Fibroblast of skin of left biceps (primary cell): ENCODE measurements at regions not wholly inside any gene's neighbourhood (a gene's known extent, or its start where the extent isn't known, plus 50 kb on each side); places are given as distances from the start of the nearest gene placed in this dataset.

Experiments used
- DNase-seq, 2 experiments: peaks; one replicate each; pipeline ENCODE4 v3.0.0-alpha.2; 2013; ENCODE audit warnings: low read depth in 2 of 2

DNA sequence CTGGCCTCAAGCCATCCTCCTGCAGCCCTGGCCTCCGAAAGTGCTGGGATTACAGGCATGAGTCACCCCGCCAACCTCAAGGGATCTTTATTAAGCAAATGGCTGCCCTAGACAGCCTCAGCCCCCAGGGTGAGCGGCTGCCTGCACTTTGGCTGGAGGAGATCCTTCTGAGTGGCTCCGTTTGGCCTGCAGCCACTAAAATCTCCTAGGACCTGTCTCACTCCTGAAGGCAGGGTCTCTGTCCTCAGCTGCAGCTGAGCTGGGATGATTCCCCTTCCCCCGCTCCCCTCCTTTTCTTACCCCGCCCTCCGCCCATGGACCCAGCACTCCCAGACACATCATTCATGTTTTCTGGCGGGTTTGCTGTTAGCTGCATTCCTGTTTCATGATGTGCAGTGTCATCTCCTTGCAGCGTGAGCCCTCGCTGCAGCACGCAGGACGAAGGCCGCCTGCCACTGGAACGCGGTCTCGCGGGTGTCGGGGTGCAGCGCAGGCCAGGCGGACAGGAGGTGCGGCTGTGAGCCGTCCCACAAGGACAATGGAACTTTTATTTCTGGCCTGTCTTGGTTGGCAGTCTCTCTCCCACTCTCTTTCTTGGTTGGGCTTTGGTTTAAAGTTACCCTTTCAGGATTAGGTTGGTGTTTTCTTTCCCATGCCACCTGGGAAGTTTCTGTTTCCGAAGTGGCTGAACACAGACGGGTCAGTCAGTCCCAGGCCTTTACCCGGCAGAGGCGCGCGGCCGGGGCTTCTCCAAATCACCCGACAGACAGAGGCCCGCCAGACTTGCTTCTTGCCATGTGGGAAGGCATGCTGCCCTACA, 137.1 kb downstream of the FOXD1 start:
- DNase-seq, result peak; percentile 86 to 87

DNA sequence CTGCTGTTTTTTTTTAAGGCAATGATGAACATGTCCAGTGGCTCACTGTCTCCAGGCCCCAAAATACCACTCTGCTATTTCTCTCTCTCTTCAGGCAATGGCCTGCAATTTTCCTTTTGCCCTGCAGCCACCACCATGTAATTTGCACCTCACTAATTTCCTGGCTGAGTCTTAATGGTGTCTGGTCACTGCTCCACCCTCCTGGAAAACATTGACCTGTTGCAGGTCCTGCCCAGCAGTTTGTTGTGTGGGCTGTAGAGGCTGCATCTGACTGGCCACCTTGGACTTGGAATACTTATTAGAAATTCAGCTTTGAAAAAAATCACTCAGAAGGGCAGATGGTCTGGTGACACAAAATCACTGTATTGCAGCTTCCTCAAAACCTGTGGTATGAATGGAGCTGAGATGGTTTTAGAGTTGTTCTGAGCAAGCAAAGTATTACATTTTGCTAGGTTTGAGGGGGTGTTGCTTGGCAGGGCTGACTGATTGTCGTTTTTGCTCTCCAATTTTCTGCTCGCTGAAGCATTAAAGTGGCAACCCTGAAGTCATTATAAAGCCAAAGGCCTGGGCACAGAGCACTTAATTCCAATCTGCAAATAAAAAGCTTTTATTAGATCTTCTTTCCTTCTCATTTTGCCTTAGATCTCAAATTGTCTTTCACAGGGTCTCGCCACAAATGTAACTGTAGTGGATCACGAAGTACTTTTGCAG, 134.8 kb downstream of the TMEM174 start:
- DNase-seq, result no peak

DNA sequence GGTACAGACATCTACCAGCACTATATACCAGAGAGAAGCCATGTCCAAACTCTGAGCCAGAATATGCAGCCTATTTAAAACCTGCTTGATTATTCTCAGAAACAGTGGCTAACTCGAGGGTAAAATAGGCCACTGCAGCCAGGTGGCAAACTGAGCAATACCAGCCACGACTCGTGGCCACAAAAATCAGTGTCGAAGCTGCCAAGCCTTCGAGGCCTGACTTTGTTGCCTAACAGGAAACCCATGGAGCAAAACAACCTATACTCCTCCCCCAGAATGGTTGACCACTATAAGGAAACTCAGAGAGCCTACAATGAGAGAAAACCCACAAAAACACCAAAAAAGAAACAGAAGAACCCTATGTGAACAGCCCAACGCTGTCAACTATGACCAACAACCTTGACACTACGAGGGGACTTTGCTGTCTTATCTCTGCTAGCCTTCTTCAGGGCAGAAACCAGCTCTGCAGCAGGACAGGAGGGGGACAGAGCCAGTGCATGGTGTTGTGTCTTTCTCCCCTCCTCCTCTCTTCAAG, 133.8 kb downstream of the TMEM174 start:
- DNase-seq, result no peak

DNA sequence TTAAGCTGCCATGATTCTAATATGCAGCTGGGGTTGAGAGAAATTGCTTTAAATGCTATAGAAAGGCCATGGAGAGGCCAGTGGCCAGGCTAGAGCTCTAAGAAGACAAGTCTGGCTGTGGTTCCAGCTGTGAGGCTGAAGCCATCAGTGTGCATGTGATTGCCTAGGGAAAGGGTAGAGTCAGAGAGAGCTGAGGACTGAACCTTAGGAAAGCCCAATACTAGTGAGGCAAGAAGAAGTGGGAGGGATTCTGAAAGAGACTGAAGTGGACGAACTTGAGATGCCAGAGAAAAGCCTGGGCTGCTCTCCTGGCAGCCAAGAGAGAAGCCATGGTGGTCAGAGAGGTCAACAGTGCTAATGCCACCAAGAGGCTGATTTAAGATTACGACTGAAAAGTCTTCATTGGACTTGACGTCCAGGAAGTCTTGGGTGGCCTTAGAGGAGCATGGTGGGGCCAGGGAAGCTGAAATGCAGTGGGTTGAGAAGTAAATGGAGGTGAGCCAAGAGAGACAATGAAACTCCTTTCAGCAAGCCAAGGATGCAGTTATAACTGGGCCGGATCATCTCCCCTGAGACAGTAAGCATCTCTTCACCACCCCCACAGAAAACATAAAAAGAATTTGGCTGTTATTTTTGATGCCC, 133.2 kb downstream of the TMEM174 start:
- DNase-seq, result no peak

DNA sequence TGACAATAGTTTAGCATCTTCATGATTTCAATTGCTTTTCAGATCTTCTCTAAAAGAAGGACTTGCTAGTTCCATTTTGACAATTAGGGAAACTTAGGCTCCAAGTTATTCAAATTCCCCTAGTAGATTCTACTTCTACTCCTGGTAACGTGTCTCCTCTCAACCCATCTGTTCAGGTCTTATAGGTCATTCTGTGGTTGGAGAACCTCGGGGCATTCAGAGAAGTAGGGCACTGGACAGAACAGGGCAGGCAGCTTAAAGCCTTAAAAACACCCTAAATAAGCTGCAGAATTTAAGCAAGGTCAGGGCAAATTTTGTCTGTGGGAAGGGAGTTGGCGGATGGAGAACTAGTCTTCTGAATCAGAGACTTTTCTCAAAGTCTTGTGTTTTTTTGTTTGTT, 132.4 kb downstream of the TMEM174 start:
- DNase-seq, result no peak

DNA sequence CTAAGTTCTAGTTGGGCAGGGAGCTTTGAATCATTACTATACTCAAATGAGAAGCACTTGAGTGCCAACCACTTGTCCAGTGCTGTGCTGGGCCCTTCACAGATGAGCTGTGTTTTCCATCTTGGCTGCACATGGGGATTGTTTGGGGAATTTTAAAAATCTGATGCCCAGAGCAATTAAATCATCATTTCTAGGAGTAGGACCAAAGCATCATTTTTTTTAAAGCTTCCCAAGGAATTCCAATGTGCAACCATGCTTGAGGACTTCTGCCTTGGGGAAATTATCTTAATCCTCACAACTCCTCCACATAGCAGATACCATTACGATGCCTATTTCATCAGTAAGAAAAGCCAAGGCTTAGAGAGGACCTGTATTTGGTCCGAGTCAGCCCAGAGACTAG, 131.4 kb downstream of the TMEM174 start:
- no peak for DNase-seq

DNA sequence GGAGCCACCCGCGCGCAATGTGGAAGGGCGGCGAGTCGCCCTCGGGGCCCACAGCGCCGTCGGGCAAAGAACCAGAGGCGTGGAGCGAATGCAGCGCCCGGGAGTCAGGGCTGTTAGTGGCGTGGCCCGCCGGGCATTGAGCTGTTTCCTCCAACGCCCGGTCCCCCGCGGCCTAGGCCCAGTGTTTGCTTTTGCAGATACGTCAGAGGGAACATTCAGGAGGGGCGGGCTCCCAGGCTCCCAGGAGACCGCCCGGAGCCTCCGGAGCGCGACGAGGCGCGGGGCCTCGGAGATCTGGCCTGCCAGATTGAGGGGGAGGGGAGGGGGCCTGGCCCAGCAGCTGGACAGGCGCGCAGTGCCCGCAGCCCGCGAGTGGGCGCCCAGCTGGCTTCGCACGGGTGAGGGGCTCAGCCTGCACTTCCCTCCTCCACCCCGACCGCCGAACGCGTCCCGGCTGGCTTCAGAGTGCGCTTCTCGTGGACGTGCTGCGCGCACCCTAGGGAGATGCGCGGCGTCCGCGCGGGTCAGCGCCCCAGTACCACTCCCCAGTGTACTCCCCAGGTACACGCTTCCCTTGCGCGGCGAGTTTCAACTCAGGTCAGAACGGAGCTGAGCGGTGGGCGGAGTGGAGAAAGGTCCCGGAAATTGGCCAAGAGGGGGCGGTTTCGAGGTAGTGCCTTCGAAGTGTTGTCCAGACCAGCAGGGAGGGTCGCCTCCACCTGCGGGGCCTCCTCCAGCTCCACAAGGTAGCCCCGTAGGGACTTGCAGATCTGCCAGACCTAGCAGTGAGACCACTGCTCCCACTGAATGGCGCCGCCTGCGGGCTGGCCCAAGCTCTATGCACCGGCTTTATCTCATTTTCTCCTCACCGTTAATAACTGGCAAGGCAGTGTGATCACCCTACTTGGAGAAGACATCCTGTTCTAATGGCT, 130.4 kb downstream of the TMEM174 start:
- no peak for DNase-seq

DNA sequence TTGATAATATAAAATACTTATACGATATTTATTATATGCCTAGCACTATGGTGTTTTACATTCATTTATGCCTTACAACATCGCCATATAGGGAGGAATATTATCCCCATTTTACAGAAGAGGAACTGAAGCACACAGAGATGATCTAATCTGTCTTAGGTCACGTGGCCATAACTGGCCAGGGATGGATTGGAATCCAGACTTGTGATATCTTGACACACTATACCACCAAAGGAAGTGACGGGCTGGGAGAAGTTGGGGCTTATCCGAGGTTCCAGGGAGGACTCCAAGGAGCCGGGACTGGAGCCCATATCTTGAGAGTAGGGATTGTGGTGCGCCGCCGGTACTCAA, 129.8 kb downstream of the TMEM174 start:
- DNase-seq, result no peak

DNA sequence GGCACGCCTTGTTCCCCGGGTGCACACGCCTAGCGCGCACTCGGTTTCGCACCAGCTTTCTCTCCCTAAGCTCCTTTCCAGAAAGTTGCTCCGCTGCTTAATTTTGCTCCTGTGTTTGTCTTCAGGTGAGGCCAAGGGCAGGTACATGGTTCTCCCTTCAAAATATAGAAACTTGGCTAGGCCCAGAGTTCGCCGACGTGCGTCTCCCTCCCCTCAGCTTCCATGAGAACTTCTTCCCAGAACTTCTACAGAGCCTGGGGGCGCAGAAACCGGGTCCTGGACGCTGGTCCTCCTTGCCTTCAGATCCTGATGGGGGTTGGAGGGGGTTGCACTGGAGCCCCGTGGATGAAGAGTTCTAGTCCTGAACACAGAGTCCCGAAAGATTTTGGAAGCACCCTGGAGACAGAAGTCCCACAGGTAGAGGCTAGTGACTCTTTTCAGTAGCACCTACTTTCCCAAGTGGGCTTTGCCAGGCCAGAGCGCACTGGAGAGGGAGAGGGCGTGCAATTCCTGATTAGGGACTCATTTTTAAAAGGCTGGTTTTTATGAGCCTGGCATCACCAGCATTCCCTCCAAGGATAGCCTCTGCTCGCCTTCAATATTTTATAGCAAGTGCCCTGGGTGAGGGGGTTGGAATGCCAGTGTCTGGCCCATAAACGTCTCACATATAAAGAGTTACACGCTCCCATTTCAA, 128.4 kb downstream of the TMEM174 start:
- no peak for DNase-seq

DNA sequence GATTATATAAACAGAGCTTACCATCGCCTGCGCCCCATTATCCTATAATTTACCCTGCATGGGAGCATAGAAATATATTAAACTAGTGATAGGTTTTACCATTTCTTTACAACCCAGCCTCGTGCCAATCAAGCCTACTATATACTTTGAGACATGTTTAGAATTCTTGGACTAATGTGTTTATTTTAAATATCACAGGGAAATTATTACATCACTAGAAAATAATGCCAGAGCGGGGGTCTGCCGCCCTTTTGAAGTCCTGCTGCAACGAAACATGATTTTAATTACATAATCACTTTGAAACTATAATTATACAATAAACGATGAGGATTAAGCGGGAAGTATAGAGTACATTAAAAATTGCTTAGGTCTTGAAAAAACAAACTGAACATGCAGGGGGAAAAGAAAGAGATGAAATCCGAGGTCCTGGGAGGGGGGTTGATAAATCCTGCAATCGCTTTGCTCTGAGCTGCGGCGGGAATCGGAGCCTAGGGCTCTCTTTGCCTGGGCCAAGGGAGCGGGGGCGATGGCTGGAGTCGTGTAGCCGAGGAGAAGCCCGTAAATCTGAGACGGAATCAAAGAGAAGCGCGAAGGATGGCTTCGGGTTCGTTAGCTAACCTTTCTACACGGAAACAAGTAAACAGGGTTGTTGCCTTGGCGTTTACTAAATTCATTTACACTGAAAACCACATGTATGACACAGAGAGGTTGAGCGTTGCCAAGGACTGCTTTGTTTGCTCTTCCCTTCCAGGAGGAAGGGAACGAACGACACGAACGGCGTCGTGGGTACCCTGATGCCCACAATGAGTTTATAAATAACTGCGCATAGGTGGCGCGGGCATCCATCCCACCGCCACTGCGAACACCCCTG, 127.6 kb downstream of the TMEM174 start:
- DNase-seq, result no peak

DNA sequence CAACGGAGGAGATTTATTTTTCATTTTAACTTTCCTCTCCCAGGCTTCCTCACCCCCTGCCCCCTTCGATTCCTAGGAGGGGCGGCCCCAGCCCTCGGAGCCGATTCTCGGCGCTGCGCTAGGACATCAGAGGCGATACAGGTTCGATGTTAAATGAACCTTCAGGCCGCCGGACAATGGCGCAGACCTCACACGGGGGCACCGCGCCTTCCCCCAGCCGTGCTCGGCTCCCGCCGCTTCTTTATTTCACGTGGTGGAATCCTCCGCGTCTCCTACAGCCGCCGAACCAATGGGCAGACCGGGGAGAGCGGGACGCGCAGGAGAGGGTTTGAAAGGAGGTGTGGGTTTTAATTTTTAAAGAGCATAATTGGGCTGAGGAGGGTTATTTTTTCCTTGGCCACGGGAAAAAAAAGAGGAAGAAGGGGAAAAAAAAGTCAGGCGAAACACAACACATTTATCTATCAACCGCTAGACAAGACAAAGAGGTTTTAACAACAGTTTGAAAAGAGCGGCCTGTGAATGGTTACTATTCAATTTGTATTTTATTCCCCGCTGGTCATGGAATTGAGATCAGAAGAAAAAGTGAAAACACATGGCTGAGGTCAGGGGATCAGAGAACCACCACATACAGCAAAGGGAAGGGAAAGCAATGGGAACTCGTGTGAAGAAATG, 126.8 kb downstream of the TMEM174 start:
- no peak for DNase-seq

DNA sequence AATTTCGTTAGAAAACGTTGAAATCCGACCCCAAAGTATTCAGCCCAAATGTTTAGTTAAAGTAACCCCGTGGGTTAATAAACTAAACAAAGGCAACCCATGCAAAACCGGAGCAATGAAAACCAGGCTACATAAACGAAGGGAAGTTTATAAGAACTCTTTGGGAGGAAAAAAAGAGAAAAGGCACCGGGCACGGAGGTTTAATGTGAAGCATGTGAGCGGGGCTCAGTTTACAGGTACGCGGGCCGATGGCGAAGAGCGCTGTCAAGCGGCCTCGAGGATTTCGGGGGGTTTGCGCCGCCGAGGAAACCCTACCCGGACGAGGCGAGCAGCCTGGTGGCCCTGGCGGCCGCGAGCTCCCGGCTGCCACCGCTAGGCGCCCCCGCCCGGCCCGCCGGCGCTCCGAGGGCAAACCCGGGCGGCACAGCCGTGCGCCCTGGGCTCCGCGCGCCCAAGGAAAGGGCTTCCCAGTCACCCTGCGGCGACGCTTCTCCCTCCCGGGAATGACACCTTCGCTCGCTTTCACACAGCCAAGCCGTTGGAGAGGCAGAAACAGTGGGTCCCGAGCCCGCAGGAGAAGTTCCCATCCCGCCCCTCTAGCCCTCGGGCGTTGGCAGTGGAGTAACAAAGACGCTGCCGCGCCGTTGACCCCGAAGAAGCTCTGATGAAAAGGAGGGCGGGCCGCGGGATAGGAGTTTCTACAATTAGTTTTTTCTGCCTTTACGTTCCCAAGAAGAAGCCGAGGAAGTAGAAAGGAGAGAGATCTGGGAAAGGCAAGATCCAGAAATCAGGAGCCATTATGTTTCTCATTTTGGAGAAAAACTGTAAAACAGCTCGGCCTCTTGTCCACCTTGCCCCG, 126.0 kb downstream of the TMEM174 start:
- no peak for DNase-seq

DNA sequence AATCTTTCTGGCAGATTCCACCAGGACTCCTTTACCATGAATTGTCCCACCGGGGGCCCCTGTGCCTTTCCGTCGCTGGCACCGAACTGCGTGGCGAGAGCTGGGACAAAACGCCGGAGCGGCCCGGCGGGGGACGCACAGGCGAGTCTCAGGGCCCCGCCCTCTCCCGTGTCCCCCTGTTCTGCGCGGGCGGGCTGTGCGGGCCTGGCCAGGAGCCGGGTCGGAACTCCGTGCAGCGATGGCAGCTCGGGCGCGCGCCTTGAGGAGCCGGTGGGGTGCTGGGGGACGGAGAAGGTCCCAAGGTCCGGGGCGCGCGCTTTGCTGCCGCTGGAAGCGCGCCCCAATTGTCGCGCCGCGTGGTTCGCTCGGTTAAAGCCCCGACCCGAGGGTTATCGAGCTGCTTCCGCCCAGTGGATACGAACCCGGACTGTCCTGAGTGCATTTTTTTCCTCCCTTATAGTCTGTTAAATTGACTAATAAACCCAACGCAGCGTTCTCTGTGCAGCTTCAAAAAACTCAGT, 125.3 kb downstream of the TMEM174 start:
- DNase-seq, result no peak

DNA sequence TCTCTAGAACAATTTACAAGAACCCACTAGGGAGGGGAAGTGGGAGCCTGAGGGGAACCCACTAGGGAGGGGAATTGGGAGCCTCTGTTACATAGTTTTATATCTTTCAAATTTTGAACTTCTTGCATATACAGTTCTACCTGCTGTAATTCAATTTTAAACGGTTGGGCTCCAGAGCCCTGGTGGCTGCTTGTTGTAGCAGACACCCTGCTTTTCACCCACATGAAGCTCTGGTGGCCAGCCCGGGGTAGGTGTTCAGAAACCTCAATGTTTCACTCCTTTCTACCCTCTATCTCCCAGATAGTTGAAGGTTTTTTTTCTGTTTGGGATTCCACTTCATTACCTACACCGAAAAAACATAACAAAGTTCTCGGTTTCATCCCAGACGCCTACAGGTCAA, 124.4 kb downstream of the TMEM174 start:
- DNase-seq, result no peak

DNA sequence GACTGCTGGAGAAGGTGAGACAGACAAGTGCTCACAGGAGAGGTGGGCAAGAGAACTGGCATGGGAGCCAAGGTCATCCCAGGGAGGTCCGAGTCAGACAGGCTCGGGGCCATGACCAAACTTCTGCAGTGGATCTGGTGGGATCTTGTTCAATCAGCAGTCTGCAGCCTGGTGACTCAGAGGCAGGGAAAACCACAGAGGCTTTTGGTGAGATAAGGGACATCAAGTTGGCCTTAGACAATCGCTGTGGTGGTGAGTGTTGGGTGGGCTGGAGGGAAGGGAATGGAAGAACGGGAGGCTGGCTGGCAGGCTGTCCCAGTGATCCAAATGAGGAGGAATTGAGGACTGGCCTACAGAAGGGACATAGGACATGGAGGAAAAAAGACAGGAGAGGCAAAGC, 123.8 kb downstream of the TMEM174 start:
- no peak for DNase-seq

DNA sequence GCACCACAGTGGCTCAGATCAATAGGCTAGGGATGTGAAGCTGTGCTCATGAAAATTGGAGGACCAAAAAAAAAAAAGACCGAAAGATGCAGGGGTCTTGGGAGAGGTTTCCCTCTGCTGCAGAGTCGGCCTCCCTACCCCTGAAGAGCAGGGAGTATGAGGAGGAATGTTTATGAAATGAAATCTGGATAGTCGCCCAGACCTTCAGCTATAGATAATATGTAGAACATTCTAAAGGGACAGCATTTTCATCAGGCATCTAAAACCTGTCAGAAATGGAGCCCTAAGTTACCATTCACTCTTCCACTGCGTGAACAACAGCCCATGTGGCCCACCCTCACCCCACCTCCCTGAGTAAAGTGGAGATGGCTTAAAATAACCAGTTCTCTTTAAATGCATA, 122.9 kb downstream of the TMEM174 start:
- no peak for DNase-seq

DNA sequence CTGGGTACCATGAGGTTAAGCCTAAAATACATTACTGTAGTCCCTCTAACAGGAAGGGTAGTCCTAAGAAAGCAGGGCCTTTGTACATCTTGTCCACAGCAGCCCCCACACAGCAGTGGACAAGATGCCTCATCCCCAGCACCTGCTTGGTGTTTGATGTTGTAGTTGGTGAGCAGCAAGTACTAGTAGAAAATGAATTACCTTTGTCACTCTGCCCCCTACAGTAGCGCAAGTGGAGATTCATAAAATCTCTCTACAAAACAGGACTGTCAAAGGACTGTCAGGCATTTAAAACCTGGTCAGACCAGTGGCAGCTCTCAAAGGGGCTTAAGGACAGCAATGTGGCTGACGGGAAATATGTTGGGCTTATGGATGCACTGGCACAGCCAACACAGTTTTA, 122.5 kb downstream of the TMEM174 start:
- DNase-seq, result no peak

DNA sequence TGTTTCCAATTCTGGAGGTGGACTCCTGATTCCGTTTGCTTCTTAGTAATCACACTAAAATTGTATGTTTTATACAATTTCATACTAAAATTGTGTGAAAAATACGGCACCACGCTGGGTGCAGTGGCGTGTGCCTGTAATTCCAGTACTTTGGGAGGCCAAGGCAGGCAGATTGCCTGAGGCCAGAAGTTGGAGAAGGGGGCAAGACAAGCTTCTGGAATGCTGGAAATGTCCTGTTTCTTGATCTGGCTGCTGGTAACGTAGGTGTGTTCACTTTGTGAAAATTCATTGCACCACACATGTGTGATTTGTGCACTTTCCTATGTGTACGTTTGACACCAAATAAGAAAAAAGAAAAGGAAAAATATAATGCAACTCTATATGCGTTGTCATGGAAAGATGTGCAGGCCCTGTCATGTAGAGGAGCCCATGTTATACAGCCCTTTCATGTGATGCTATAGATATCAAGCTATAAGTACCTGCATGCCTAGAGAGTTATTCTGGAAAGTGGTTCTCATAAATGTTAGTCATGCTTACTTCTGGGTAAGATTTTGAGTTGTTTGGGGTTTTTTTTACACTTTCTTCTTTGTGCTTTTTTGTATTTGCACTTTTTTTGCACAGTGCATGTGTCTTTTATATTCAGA, 119.9 kb downstream of the TMEM174 start:
- no peak for DNase-seq
